Small intestine (tissue), 7 donors: ENCODE measurements at regions not wholly inside any gene's neighbourhood (a gene's known extent, or its start where the extent isn't known, plus 50 kb on each side); places are given as distances from the start of the nearest gene placed in this dataset.

ENCODE experiments used
- DNase-seq, 2 donors: peaks; one replicate each; pipeline versions ENCODE4 v3.0.0 to v3.0.0-alpha.2; 2013
- FAIRE-seq: peaks from 2 replicates; lab custom pipeline; 2012; peaks lifted over from hg19 to GRCh38; lab: Jason Lieb, UNC
- H3K27ac ChIP-seq, 3 donors: one replicate each; pipeline ENCODE4 v1.5.1; 2013; ENCODE audit warnings: low read length in 2 of 3, mild to moderate bottlenecking in 2 of 3, control low read depth in 1 of 3, inconsistent platforms in 1 of 3, low read depth in 1 of 3, moderate library complexity in 1 of 3
- H3K27me3 ChIP-seq, 3 donors: one replicate each; pipeline ENCODE4 v1.6.1; 2013; ENCODE audit warnings: low read length in 3 of 3, inconsistent platforms in 1 of 3; ENCODE audit not compliant: control insufficient read depth in 3 of 3, insufficient read depth in 3 of 3
- H3K36me3 ChIP-seq, 3 donors: one replicate each; pipeline ENCODE4 v1.6.1; 2013; ENCODE audit warnings: low read length in 3 of 3, inconsistent platforms in 1 of 3, low read depth in 1 of 3, mild to moderate bottlenecking in 1 of 3, moderate library complexity in 1 of 3; ENCODE audit not compliant: control insufficient read depth in 3 of 3, insufficient read depth in 2 of 3
- H3K4me1 ChIP-seq, 3 donors: one replicate each; pipeline ENCODE4 v1.6.1; 2013; ENCODE audit warnings: low read length in 2 of 3, inconsistent platforms in 1 of 3, low read depth in 1 of 3, mild to moderate bottlenecking in 1 of 3, moderate library complexity in 1 of 3; ENCODE audit not compliant: control insufficient read depth in 3 of 3, insufficient read depth in 2 of 3
- H3K4me3 ChIP-seq, 3 donors: one replicate each; pipeline ENCODE4 v1.5.1; 2013; ENCODE audit warnings: low read length in 3 of 3, control low read depth in 1 of 3, inconsistent platforms in 1 of 3, low read depth in 1 of 3, mild to moderate bottlenecking in 1 of 3, moderate library complexity in 1 of 3
- H3K9me3 ChIP-seq, 2 donors: one replicate each; pipeline ENCODE4 v1.6.1; 2013; ENCODE audit warnings: low read depth in 1 of 2, low read length in 1 of 2; ENCODE audit not compliant: control insufficient read depth in 2 of 2, insufficient read depth in 1 of 2
- WGBS, 3 donors: extraction: QIAGEN DNeasy Blood & Tissue Kit; methylation state at CpG; one replicate each; pipeline ENCODE4 v1.1.7; 2013; 5-methylcytosine and 5-hydroxymethylcytosine counted together
- donor health status: healthy with polysubstance abuse.
- donor health status: control.
- donor health status: control.
- donor health status: Bipolar disorder and iron deficiency.
- donor health status: healthy.

- Histone ChIP-seq H3K4me3 (no peak overlapping the region), H3K4me1 (no peaks in the 10 kb centered on the region), H3K27ac (no peak overlapping the region), H3K9me3 (peaks cover 0 to 2% of the 10 kb centered on the region in 2 donors), H3K27me3 (no peaks in the 10 kb centered on the region), H3K36me3 (no peaks in the 10 kb centered on the region)
- FAIRE-seq (peak; percentile 91), DNase-seq (no peak)
Observed at GRCh38 chr16:35339337-35339736, 1879.9 kb downstream of the TP53TG3F start.

GRCh38 chr16:35342012-35342411, 1882.6 kb downstream of the TP53TG3F start:
- H3K27ac ChIP-seq = no peak overlapping the region
- no peaks in the 10 kb centered on the region for H3K27me3 ChIP-seq
- DNase-seq = no peak
- no peaks in the 10 kb centered on the region for H3K4me1 ChIP-seq
- H3K4me3 ChIP-seq = no peak overlapping the region
- peaks cover 0 to 4% of the 10 kb centered on the region in 2 donors for H3K9me3 ChIP-seq
- no peak for FAIRE-seq
- no peaks in the 10 kb centered on the region for H3K36me3 ChIP-seq
- WGBS, 3 donors = 41 to 53% (median 43%) methylated on average over 4 of the region's 4 CpGs

- Histone ChIP-seq H3K27ac (no peak overlapping the region), H3K9me3 (peaks cover 0 to 4% of the 10 kb centered on the region in 2 donors), H3K4me3 (no peak overlapping the region), H3K4me1 (no peaks in the 10 kb centered on the region), H3K36me3 (no peaks in the 10 kb centered on the region), H3K27me3 (no peaks in the 10 kb centered on the region)
- 74 to 83% (median 80%) methylated on average over 39 to 41 of the region's 41 CpGs for WGBS, 3 donors
- FAIRE-seq (no peak), DNase-seq (no peak)
Observed at GRCh38 chr16:35344012-35344762, 1884.8 kb downstream of the TP53TG3F start.

GRCh38 chr16:35352431-35352830, 1893.0 kb downstream of the TP53TG3F start:
- H3K4me3 ChIP-seq = no peak overlapping the region
- no peaks in the 10 kb centered on the region for H3K4me1 ChIP-seq
- WGBS, 3 donors = 53 to 77% (median 65%) methylated on average over 29 of the region's 29 CpGs
- no peak for DNase-seq
- H3K36me3 ChIP-seq = no peaks in the 10 kb centered on the region
- H3K27ac ChIP-seq = no peak overlapping the region
- no peak for FAIRE-seq
- H3K9me3 ChIP-seq = peaks cover 0 to 3% of the 10 kb centered on the region in 2 donors
- no peaks in the 10 kb centered on the region for H3K27me3 ChIP-seq

- no peak for DNase-seq
- FAIRE-seq = no peak
- Histone ChIP-seq H3K4me1 (no peaks in the 10 kb centered on the region), H3K27ac (no peak overlapping the region), H3K4me3 (no peak overlapping the region), H3K27me3 (no peaks in the 10 kb centered on the region), H3K9me3 (peaks cover 0 to 12% of the 10 kb centered on the region in 2 donors), H3K36me3 (no peaks in the 10 kb centered on the region)
- 69 to 70% (median 69%) methylated on average over 3 of the region's 3 CpGs for WGBS, 3 donors
Observed at GRCh38 chr16:35363510-35363909, 1904.1 kb downstream of the TP53TG3F start.

- DNase-seq = no peak
- Histone ChIP-seq H3K4me3 (no peak overlapping the region), H3K4me1 (no peaks in the 10 kb centered on the region), H3K36me3 (no peaks in the 10 kb centered on the region), H3K9me3 (peaks cover 0 to 12% of the 10 kb centered on the region in 2 donors), H3K27ac (no peak overlapping the region), H3K27me3 (no peaks in the 10 kb centered on the region)
- no peak for FAIRE-seq
Observed at GRCh38 chr16:35364263-35364662, 1904.9 kb downstream of the TP53TG3F start.

GRCh38 chr16:35365675-35366074, 1906.3 kb downstream of the TP53TG3F start:
- no peak overlapping the region for H3K4me3 ChIP-seq
- H3K9me3 ChIP-seq = peaks cover 0 to 15% of the 10 kb centered on the region in 2 donors
- WGBS, 3 donors = 55 to 78% (median 72%) methylated on average over 2 of the region's 2 CpGs
- H3K27me3 ChIP-seq = no peaks in the 10 kb centered on the region
- no peak overlapping the region for H3K27ac ChIP-seq
- FAIRE-seq (no peak), DNase-seq (no peak)
- no peaks in the 10 kb centered on the region for H3K36me3 ChIP-seq
- no peaks in the 10 kb centered on the region for H3K4me1 ChIP-seq

GRCh38 chr16:35370617-35371016, 1911.2 kb downstream of the TP53TG3F start:
- H3K4me3 ChIP-seq = no peak overlapping the region
- H3K9me3 ChIP-seq = peaks cover 3 to 16% of the 10 kb centered on the region in 2 donors
- no peaks in the 10 kb centered on the region for H3K36me3 ChIP-seq
- no peaks in the 10 kb centered on the region for H3K27me3 ChIP-seq
- no peak overlapping the region for H3K27ac ChIP-seq
- FAIRE-seq (no peak), DNase-seq (no peak)
- H3K4me1 ChIP-seq = no peaks in the 10 kb centered on the region
- WGBS, 3 donors = 56 to 70% (median 62%) methylated on average over 1 of the region's 1 CpG

- H3K4me1 ChIP-seq = no peaks in the 10 kb centered on the region
- FAIRE-seq (no peak), DNase-seq (no peak)
- no peaks in the 10 kb centered on the region for H3K27me3 ChIP-seq
- 35 to 48% (median 36%) methylated on average over 2 of the region's 2 CpGs for WGBS, 3 donors
- peaks cover 1 to 6% of the 10 kb centered on the region in 2 donors for H3K9me3 ChIP-seq
- H3K36me3 ChIP-seq = no peaks in the 10 kb centered on the region
- H3K27ac ChIP-seq = no peak overlapping the region
- no peak overlapping the region for H3K4me3 ChIP-seq
Observed at GRCh38 chr16:35377142-35377541, 1917.7 kb downstream of the TP53TG3F start.
